ENCODE measurements at regions not wholly inside any gene's neighbourhood (a gene's known extent, or its start where the extent isn't known, plus 50 kb on each side); places are given as distances from the start of the nearest gene placed in this dataset.
A peak's percentile ranks its signal among the peaks of the same experiment; 100 is the strongest.

GRCh38 chr2:134770702-134771101 lies 51.9 kb upstream of the TMEM163 start:
- no peak for DNase-seq (ENCODE audit: low spot score)
- H3K4me1 Mint-ChIP-seq (ENCODE audit: low read depth), result peaks cover 14% of the 10 kb centered on the region
- H3K9me3 Mint-ChIP-seq, result no peaks in the 10 kb centered on the region
- H3K4me3 Mint-ChIP-seq, result no peak overlapping the region
- no peaks in the 10 kb centered on the region for H3K36me3 Mint-ChIP-seq (ENCODE audit: low read depth)
- no peaks in the 10 kb centered on the region for H3K27me3 Mint-ChIP-seq (ENCODE audit: low read depth)
- no peak overlapping the region for H3K27ac Mint-ChIP-seq

GRCh38 chr2:134771313-134771801 lies 52.6 kb upstream of the TMEM163 start:
- no peak for DNase-seq (ENCODE audit: low spot score)
- no peak overlapping the region for H3K4me3 Mint-ChIP-seq
- no peaks in the 10 kb centered on the region for H3K36me3 Mint-ChIP-seq (ENCODE audit: low read depth)
- H3K27me3 Mint-ChIP-seq (ENCODE audit: low read depth), result peaks cover 4% of the 10 kb centered on the region
- H3K27ac Mint-ChIP-seq, result no peak overlapping the region
- H3K9me3 Mint-ChIP-seq, result no peaks in the 10 kb centered on the region
- peaks cover 14% of the 10 kb centered on the region for H3K4me1 Mint-ChIP-seq (ENCODE audit: low read depth)

GRCh38 chr2:134772493-134773169 lies 53.8 kb upstream of the TMEM163 start:
- H3K36me3 Mint-ChIP-seq (ENCODE audit: low read depth), result no peaks in the 10 kb centered on the region
- DNase-seq (ENCODE audit: low spot score), result no peak
- peaks cover 8% of the 10 kb centered on the region for H3K27me3 Mint-ChIP-seq (ENCODE audit: low read depth)
- peaks cover 14% of the 10 kb centered on the region for H3K4me1 Mint-ChIP-seq (ENCODE audit: low read depth)
- H3K9me3 Mint-ChIP-seq, result no peaks in the 10 kb centered on the region
- no peak overlapping the region for H3K4me3 Mint-ChIP-seq
- no peak overlapping the region for H3K27ac Mint-ChIP-seq

GRCh38 chr2:134773335-134773734 lies 54.5 kb upstream of the TMEM163 start:
- H3K4me3 Mint-ChIP-seq, result no peak overlapping the region
- DNase-seq (ENCODE audit: low spot score), result no peak
- H3K27ac Mint-ChIP-seq, result no peak overlapping the region
- H3K36me3 Mint-ChIP-seq (ENCODE audit: low read depth), result no peaks in the 10 kb centered on the region
- peaks cover 14% of the 10 kb centered on the region for H3K4me1 Mint-ChIP-seq (ENCODE audit: low read depth)
- H3K9me3 Mint-ChIP-seq, result no peaks in the 10 kb centered on the region
- H3K27me3 Mint-ChIP-seq (ENCODE audit: low read depth), result peaks cover 8% of the 10 kb centered on the region

- Mint-ChIP-seq H3K27me3 (ENCODE audit: low read depth) (peaks cover 8% of the 10 kb centered on the region), H3K4me1 (ENCODE audit: low read depth) (peaks cover 14% of the 10 kb centered on the region), H3K9me3 (no peaks in the 10 kb centered on the region), H3K27ac (no peak overlapping the region), H3K36me3 (ENCODE audit: low read depth) (no peaks in the 10 kb centered on the region), H3K4me3 (no peak overlapping the region)
- no peak for DNase-seq (ENCODE audit: low spot score)
Measured at GRCh38 chr2:134773759-134774742, 55.3 kb upstream of the TMEM163 start.

GRCh38 chr2:134774786-134775641 lies 56.2 kb upstream of the TMEM163 start:
- Mint-ChIP-seq H3K4me1 (ENCODE audit: low read depth) (peaks cover 14% of the 10 kb centered on the region), H3K27me3 (ENCODE audit: low read depth) (peaks cover 12% of the 10 kb centered on the region), H3K9me3 (no peaks in the 10 kb centered on the region), H3K27ac (no peak overlapping the region), H3K4me3 (peak overlapping the region; percentile 23), H3K36me3 (ENCODE audit: low read depth) (no peaks in the 10 kb centered on the region)
- peak; percentile 12 for DNase-seq (ENCODE audit: low spot score)

- Mint-ChIP-seq H3K4me1 (ENCODE audit: low read depth) (peaks cover 19% of the 10 kb centered on the region), H3K27ac (no peak overlapping the region), H3K9me3 (no peaks in the 10 kb centered on the region), H3K27me3 (ENCODE audit: low read depth) (peaks cover 19% of the 10 kb centered on the region), H3K4me3 (no peak overlapping the region), H3K36me3 (ENCODE audit: low read depth) (no peaks in the 10 kb centered on the region)
- no peak for DNase-seq (ENCODE audit: low spot score)
Measured at GRCh38 chr2:134776836-134777235, 58.0 kb upstream of the TMEM163 start.

GRCh38 chr2:134777593-134777992 lies 58.8 kb upstream of the TMEM163 start:
- Mint-ChIP-seq H3K9me3 (no peaks in the 10 kb centered on the region), H3K36me3 (ENCODE audit: low read depth) (no peaks in the 10 kb centered on the region), H3K4me3 (no peak overlapping the region), H3K4me1 (ENCODE audit: low read depth) (peaks cover 19% of the 10 kb centered on the region), H3K27ac (no peak overlapping the region), H3K27me3 (ENCODE audit: low read depth) (peaks cover 19% of the 10 kb centered on the region)
- DNase-seq (ENCODE audit: low spot score), result no peak

GRCh38 chr2:134778372-134778771 lies 59.6 kb upstream of the TMEM163 start:
- peaks cover 19% of the 10 kb centered on the region for H3K27me3 Mint-ChIP-seq (ENCODE audit: low read depth)
- H3K27ac Mint-ChIP-seq, result no peak overlapping the region
- no peaks in the 10 kb centered on the region for H3K9me3 Mint-ChIP-seq
- DNase-seq (ENCODE audit: low spot score), result no peak
- no peak overlapping the region for H3K4me3 Mint-ChIP-seq
- H3K4me1 Mint-ChIP-seq (ENCODE audit: low read depth), result peaks cover 19% of the 10 kb centered on the region
- no peaks in the 10 kb centered on the region for H3K36me3 Mint-ChIP-seq (ENCODE audit: low read depth)

- Mint-ChIP-seq H3K27me3 (ENCODE audit: low read depth) (peaks cover 16% of the 10 kb centered on the region), H3K9me3 (no peaks in the 10 kb centered on the region), H3K36me3 (ENCODE audit: low read depth) (no peaks in the 10 kb centered on the region)
Measured at GRCh38 chr2:134780972-134781371, 57.4 kb upstream of the ACMSD start.

GRCh38 chr2:134782107-134782506 lies 56.3 kb upstream of the ACMSD start:
- no peak overlapping the region for H3K4me3 Mint-ChIP-seq
- DNase-seq (ENCODE audit: low spot score), result no peak
- H3K36me3 Mint-ChIP-seq (ENCODE audit: low read depth), result no peaks in the 10 kb centered on the region
- no peaks in the 10 kb centered on the region for H3K9me3 Mint-ChIP-seq
- peaks cover 5% of the 10 kb centered on the region for H3K4me1 Mint-ChIP-seq (ENCODE audit: low read depth)
- peaks cover 11% of the 10 kb centered on the region for H3K27me3 Mint-ChIP-seq (ENCODE audit: low read depth)
- no peak overlapping the region for H3K27ac Mint-ChIP-seq

More at GRCh38 chr2:134780972-134781371, 57.4 kb upstream of the ACMSD start:
- no peak overlapping the region for H3K27ac Mint-ChIP-seq
- DNase-seq (ENCODE audit: low spot score), result no peak
- no peak overlapping the region for H3K4me3 Mint-ChIP-seq
- peaks cover 5% of the 10 kb centered on the region for H3K4me1 Mint-ChIP-seq (ENCODE audit: low read depth)

GRCh38 chr2:134782792-134783191 lies 55.6 kb upstream of the ACMSD start:
- no peak for DNase-seq (ENCODE audit: low spot score)
- no peaks in the 10 kb centered on the region for H3K9me3 Mint-ChIP-seq
- no peak overlapping the region for H3K27ac Mint-ChIP-seq
- H3K36me3 Mint-ChIP-seq (ENCODE audit: low read depth), result no peaks in the 10 kb centered on the region
- no peak overlapping the region for H3K4me3 Mint-ChIP-seq
- peaks cover 5% of the 10 kb centered on the region for H3K4me1 Mint-ChIP-seq (ENCODE audit: low read depth)
- H3K27me3 Mint-ChIP-seq (ENCODE audit: low read depth), result peaks cover 11% of the 10 kb centered on the region

GRCh38 chr2:134783912-134784311 lies 54.5 kb upstream of the ACMSD start:
- Mint-ChIP-seq H3K27me3 (ENCODE audit: low read depth) (peaks cover 11% of the 10 kb centered on the region), H3K27ac (no peak overlapping the region), H3K9me3 (no peaks in the 10 kb centered on the region), H3K36me3 (ENCODE audit: low read depth) (no peaks in the 10 kb centered on the region), H3K4me3 (no peak overlapping the region), H3K4me1 (ENCODE audit: low read depth) (peaks cover 5% of the 10 kb centered on the region)
- DNase-seq (ENCODE audit: low spot score), result no peak

Data from T-helper 2 cell treated with Interferon-gamma antibody and Interleukin-4, amounts not matched to agents 5 μg/mL and 100 μg/mL, for 36 hours (primary cell).